Keratinocyte (primary cell): ENCODE measurements at regions not wholly inside any gene's neighbourhood (a gene's known extent, or its start where the extent isn't known, plus 50 kb on each side); places are given as distances from the start of the nearest gene placed in this dataset.
"Not testable (repeated sequence)": the region's sequence is repeated elsewhere in the genome, so short reads cannot be mapped to it uniquely, and the experiment has no call there.

ENCODE experiments used
- CTCF ChIP-seq, 3 experiments: IDR thresholded peaks in 1 of 3; conservative IDR thresholded peaks in 1 of 3; optimal IDR thresholded peaks in 1 of 3; 2 replicates in 2 of 3; 3 replicates in 1 of 3; pipeline versions ENCODE3 to v1.5.1; 2011; ENCODE audit warnings: low read length in 3 of 3, mild to moderate bottlenecking in 3 of 3, moderate library complexity in 2 of 3, control low read depth in 1 of 3, inconsistent platforms in 1 of 3; ENCODE audit not compliant: insufficient read depth in 2 of 3; ENCODE audit errors: extremely low read depth in 1 of 3
- EZH2 ChIP-seq: IDR thresholded peaks from one replicate; pipeline ENCODE4 v1.6.1; 2012; ENCODE audit warnings: inconsistent platforms, mild to moderate bottlenecking, low read length, moderate library complexity

- not testable (repeated sequence) for TF ChIP-seq CTCF (optimal IDR thresholded peaks at IDR 0.05 in 1 of 3, IDR thresholded peaks at IDR 0.05 in 1 of 3, conservative IDR thresholded peaks at IDR 0.05 in 1 of 3; ENCODE audit: extremely low read depth in 1 of 3, insufficient read depth in 2 of 3, low read length in 3 of 3); EZH2
Measured at GRCh38 chr6:141506062-141506461, 626.7 kb upstream of the GJE1 start.
